B cell (primary cell): ENCODE measurements at regions not wholly inside any gene's neighbourhood (a gene's known extent, or its start where the extent isn't known, plus 50 kb on each side); places are given as distances from the start of the nearest gene placed in this dataset.
"Not testable (repeated sequence)": the region's sequence is repeated elsewhere in the genome, so short reads cannot be mapped to it uniquely, and the experiment has no call there.

Experiments used
- ATAC-seq: fragments of 200-7000 bp; cut with Tn5 transposase; one replicate; pipeline ENCODE4 v1.10.0; 2021; ENCODE audit warnings: low read depth, mild to moderate bottlenecking, moderate number of reproducible peaks, moderate library complexity
- CTCF ChIA-PET: fragments of 350-600 bp; sonication (Branson Sonifier 250); formaldehyde crosslinking; loops from one replicate; lab custom pipeline; 2021; ENCODE audit warnings: antibody characterized with exemption, inconsistent platforms; lab: Charles Lee
- POLR2A ChIA-PET: fragments of 350-600 bp; sonication (Branson Sonifier 250); formaldehyde crosslinking; loops from one replicate; lab custom pipeline; 2021; ENCODE audit warnings: antibody characterized with exemption; lab: Charles Lee
- DNase-seq: peaks from one replicate; pipeline ENCODE4 v3.0.0; 2013
- H2AFZ ChIP-seq: 2 replicates; pipeline ENCODE4 v1.6.1; 2012; ENCODE audit warnings: mild to moderate bottlenecking, low read depth, low read length; ENCODE audit not compliant: insufficient read depth, poor library complexity, severe bottlenecking
- H3K27ac ChIP-seq, 2 donors: 1 replicate in 1 of 2; 2 replicates in 1 of 2; pipeline ENCODE4 v1.5.1; 2012 to 2013; ENCODE audit warnings: low read length in 2 of 2, mild to moderate bottlenecking in 2 of 2, moderate library complexity in 1 of 2
- H3K27me3 ChIP-seq, 4 experiments: fragments of 200-600 bp in 1 of 4; sonication (generic) in 1 of 4; replicated peaks in 1 of 4; 1 replicate in 2 of 4; 2 replicates in 2 of 4; pipeline versions ENCODE4 v1.6.1 to v1.7.0; 2013 to 2016; ENCODE audit warnings: low read length in 3 of 4, mild to moderate bottlenecking in 2 of 4, mixed read lengths in 1 of 4, moderate library complexity in 1 of 4; ENCODE audit not compliant: insufficient read depth in 4 of 4, control insufficient read depth in 3 of 4; ENCODE audit errors: control extremely low read depth in 1 of 4
- H3K36me3 ChIP-seq, 2 experiments: replicated peaks in 1 of 2; 1 replicate in 1 of 2; 2 replicates in 1 of 2; pipeline versions ENCODE4 v1.6.1 to v1.7.1; 2013; ENCODE audit warnings: low read length in 1 of 2; ENCODE audit not compliant: insufficient read depth in 2 of 2, control insufficient read depth in 1 of 2; ENCODE audit errors: control extremely low read depth in 1 of 2, extremely low read depth in 1 of 2
- H3K4me1 ChIP-seq, 2 donors: fragments of 200-600 bp in 1 of 2; sonication (generic) in 1 of 2; 1 replicate in 1 of 2; 2 replicates in 1 of 2; pipeline versions ENCODE4 v1.5.1 to v1.6.1; 2013 to 2017; ENCODE audit warnings: low read length in 2 of 2; ENCODE audit not compliant: control insufficient read depth in 2 of 2, insufficient read depth in 2 of 2
- H3K4me2 ChIP-seq: replicated peaks from 2 replicates; pipeline ENCODE3; 2012; ENCODE audit warnings: mild to moderate bottlenecking, low read depth, low read length; ENCODE audit not compliant: poor library complexity, severe bottlenecking
- H3K4me3 ChIP-seq, 5 experiments: fragments of 200-600 bp in 1 of 5; sonication (generic) in 1 of 5; 1 replicate in 3 of 5; 2 replicates in 2 of 5; pipeline versions ENCODE4 v1.5.1 to v1.7.0; 2011 to 2016; ENCODE audit warnings: low read length in 4 of 5, mild to moderate bottlenecking in 4 of 5, low read depth in 2 of 5, control low read depth in 1 of 5, moderate library complexity in 1 of 5; ENCODE audit not compliant: insufficient read depth in 1 of 5; ENCODE audit errors: control extremely low read depth in 1 of 5, extremely low read depth in 1 of 5
- H3K79me2 ChIP-seq: fragments of 200-600 bp; sonication (generic); one replicate; pipeline ENCODE4 v1.6.0; 2016; ENCODE audit warnings: low read length; ENCODE audit not compliant: control insufficient read depth, insufficient read depth
- H3K9ac ChIP-seq: fragments of 200-600 bp; sonication (generic); 2 replicates; pipeline ENCODE4 v1.6.1; 2017; ENCODE audit warnings: mild to moderate bottlenecking, low read length, moderate library complexity
- H3K9me3 ChIP-seq, 3 donors: one replicate each; pipeline versions ENCODE4 v1.6.1 to v1.7.1; 2013; ENCODE audit warnings: low read length in 2 of 3; ENCODE audit not compliant: control insufficient read depth in 2 of 3, insufficient read depth in 1 of 3; ENCODE audit errors: control extremely low read depth in 1 of 3
- H4K20me1 ChIP-seq: 2 replicates; pipeline ENCODE4 v1.6.0; 2012; ENCODE audit warnings: mild to moderate bottlenecking, low read length; ENCODE audit not compliant: insufficient read depth, control insufficient read depth, poor library complexity, severe bottlenecking
- H3K27ac Mint-ChIP-seq: one replicate; pipeline ENCODE4 v1.8.0; 2021; ENCODE audit warnings: mixed read lengths
- H3K27me3 Mint-ChIP-seq: one replicate; pipeline ENCODE4 v1.8.0; 2021; ENCODE audit warnings: mixed read lengths
- H3K4me1 Mint-ChIP-seq: one replicate; pipeline ENCODE4 v1.8.0; 2021; ENCODE audit warnings: mixed read lengths
- H3K4me3 Mint-ChIP-seq: one replicate; pipeline ENCODE4 v1.8.0; 2021; ENCODE audit warnings: mixed read lengths
- H3K9me3 Mint-ChIP-seq: one replicate; pipeline ENCODE4 v1.8.0; 2022; ENCODE audit warnings: mixed read lengths; ENCODE audit not compliant: insufficient read depth
- EZH2 ChIP-seq: IDR thresholded peaks from 2 replicates; pipeline ENCODE4 v1.6.1; 2012; ENCODE audit warnings: borderline replicate concordance, low read depth, mild to moderate bottlenecking, moderate library complexity, low read length; ENCODE audit not compliant: insufficient read depth, poor library complexity, severe bottlenecking
- WGBS: methylation state at CpG from one replicate; pipeline ENCODE4 v1.1.5; 2013; ENCODE audit warnings: missing lambda C conversion rate; ENCODE audit not compliant: insufficient coverage; 5-methylcytosine and 5-hydroxymethylcytosine counted together
- intact Hi-C: fragments of 100-400 bp; cut with micrococcal nuclease; formaldehyde crosslinking; loops from one replicate; pipeline ENCODE4 v1.10.0; 2022
- TF ChIP-seq, protein P1 (sequence below): fragments of 200-600 bp; IDR thresholded peaks from one replicate; pipeline ENCODE4 v1.8.0; 2022; ENCODE audit warnings: antibody characterized with exemption, mild to moderate bottlenecking

DNA sequence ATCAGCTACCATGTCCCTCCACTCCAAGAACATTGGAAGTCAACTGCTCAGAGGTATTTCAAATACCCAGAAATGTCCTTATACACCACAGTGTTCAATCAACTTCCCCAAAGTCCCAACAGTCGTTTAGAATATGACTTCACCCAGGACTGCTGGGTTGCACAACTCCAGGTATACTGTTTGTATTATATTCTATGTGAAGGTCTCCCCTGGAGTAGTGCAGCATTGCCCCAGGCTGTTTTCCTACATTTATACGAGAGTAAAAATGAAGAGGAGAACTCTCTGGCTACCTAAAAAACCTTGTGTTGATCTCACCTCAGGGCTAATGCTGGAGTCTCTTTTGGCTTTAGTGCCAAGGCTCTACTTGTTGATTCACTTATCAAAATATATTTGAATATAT is 183.6 kb upstream of the MAP3K1 start:
- Mint-ChIP-seq H3K4me1 (peaks cover 4% of the 10 kb centered on the region), H3K27me3 (no peaks in the 10 kb centered on the region), H3K9me3 (peaks cover 12% of the 10 kb centered on the region), H3K4me3 (no peak overlapping the region), H3K27ac (no peak overlapping the region)
- H2AFZ ChIP-seq = no peak overlapping the region
- ATAC-seq (no peak), DNase-seq (no peak)
- H3K9me3 ChIP-seq = peaks cover 2 to 9% (median 8%) of the 10 kb centered on the region in 3 donors
- TF ChIP-seq, protein P1, sequence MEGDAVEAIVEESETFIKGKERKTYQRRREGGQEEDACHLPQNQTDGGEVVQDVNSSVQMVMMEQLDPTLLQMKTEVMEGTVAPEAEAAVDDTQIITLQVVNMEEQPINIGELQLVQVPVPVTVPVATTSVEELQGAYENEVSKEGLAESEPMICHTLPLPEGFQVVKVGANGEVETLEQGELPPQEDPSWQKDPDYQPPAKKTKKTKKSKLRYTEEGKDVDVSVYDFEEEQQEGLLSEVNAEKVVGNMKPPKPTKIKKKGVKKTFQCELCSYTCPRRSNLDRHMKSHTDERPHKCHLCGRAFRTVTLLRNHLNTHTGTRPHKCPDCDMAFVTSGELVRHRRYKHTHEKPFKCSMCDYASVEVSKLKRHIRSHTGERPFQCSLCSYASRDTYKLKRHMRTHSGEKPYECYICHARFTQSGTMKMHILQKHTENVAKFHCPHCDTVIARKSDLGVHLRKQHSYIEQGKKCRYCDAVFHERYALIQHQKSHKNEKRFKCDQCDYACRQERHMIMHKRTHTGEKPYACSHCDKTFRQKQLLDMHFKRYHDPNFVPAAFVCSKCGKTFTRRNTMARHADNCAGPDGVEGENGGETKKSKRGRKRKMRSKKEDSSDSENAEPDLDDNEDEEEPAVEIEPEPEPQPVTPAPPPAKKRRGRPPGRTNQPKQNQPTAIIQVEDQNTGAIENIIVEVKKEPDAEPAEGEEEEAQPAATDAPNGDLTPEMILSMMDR = no peak
- TF ChIP-seq EZH2 = no peak
- ChIA-PET CTCF (no interaction called here), POLR2A (no interaction called here)
- no peaks in the 10 kb centered on the region for H3K4me1 ChIP-seq
- intact Hi-C loops = no loop called here
- H3K27ac ChIP-seq = no peak overlapping the region
- no peaks in the 10 kb centered on the region for H3K27me3 ChIP-seq
- no peak overlapping the region for H3K4me3 ChIP-seq
- H3K79me2 ChIP-seq = no peaks in the 10 kb centered on the region
- WGBS = no CpG with 5 or more reads among the region's 2 CpGs
- H3K9ac ChIP-seq = no peak overlapping the region
- H4K20me1 ChIP-seq = no peaks in the 10 kb centered on the region
- H3K4me2 ChIP-seq = no peak overlapping the region
- H3K36me3 ChIP-seq = no peaks in the 10 kb centered on the region

DNA sequence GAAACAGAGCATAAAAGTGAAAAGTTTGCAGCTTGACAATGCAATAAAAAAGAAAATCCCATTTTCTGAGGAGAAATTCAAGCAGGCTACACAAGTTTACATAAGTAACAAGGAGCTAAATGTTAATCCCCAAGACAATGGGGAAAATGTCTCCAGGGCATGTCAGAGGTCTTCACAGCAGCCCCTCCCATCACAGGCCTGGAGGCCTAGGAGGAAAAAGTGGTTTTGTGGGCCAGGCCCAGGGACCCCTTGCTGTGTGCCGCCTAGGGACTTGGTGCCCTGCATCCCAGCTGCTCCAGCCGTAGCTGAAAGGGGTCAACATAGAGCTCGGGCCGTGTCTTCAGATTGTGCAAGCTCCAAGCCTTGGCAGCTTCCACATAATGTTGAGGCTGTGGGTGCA is 186.7 kb upstream of the MAP3K1 start:
- H3K4me3 Mint-ChIP-seq, H3K79me2 ChIP-seq, H3K4me2 ChIP-seq, H3K27ac ChIP-seq, H3K9ac ChIP-seq, POLR2A ChIA-PET, DNase-seq, intact Hi-C loops, H3K4me1 ChIP-seq, H3K27me3 Mint-ChIP-seq, H4K20me1 ChIP-seq, H3K4me1 Mint-ChIP-seq, H3K9me3 ChIP-seq, H3K27ac Mint-ChIP-seq, ATAC-seq, CTCF ChIA-PET, H2AFZ ChIP-seq, H3K36me3 ChIP-seq, H3K27me3 ChIP-seq, H3K4me3 ChIP-seq: not testable (repeated sequence)
- WGBS = 96% methylated on average over 4 of the region's 4 CpGs
- peaks cover 12% of the 10 kb centered on the region for H3K9me3 Mint-ChIP-seq
